Left lung (tissue), 4 donors: ENCODE measurements at regions not wholly inside any gene's neighbourhood (a gene's known extent, or its start where the extent isn't known, plus 50 kb on each side); places are given as distances from the start of the nearest gene placed in this dataset.

Experiments
- ATAC-seq: fragments of 200-7000 bp; cut with Tn5 transposase; one replicate; pipeline ENCODE4 v1.9.1; 2020; ENCODE audit warnings: moderate library complexity
- DNase-seq, 4 donors: peaks; one replicate each; pipeline ENCODE4 v3.0.0-alpha.2; 2013 to 2020
- H3K27ac ChIP-seq, 2 donors: fragments of 200-600 bp; sonication (generic) in 1 of 2; one replicate each; pipeline versions ENCODE4 v1.5.0 to v1.8.0; 2020 to 2021
- H3K27me3 ChIP-seq, 2 donors: fragments of 200-600 bp; sonication (generic) in 1 of 2; one replicate each; pipeline versions ENCODE4 v1.5.0 to v1.8.0; 2020 to 2021
- H3K36me3 ChIP-seq, 2 donors: fragments of 200-600 bp; sonication (generic) in 1 of 2; one replicate each; pipeline versions ENCODE4 v1.5.0 to v1.8.0; 2020 to 2021
- H3K4me1 ChIP-seq, 2 donors: fragments of 200-600 bp; one replicate each; pipeline ENCODE4 v1.8.0; 2021
- H3K4me3 ChIP-seq, 2 donors: fragments of 200-600 bp; sonication (generic) in 1 of 2; one replicate each; pipeline versions ENCODE4 v1.5.0 to v1.8.0; 2020 to 2021; ENCODE audit warnings: mild to moderate bottlenecking in 1 of 2
- H3K9me3 ChIP-seq, 2 donors: fragments of 200-600 bp; sonication (generic) in 1 of 2; one replicate each; pipeline versions ENCODE4 v1.5.0 to v1.8.0; 2020 to 2021
- CTCF ChIP-seq, 2 donors: fragments of 200-600 bp; sonication (generic) in 1 of 2; IDR thresholded peaks; one replicate each; pipeline versions ENCODE4 v1.5.0 to v1.8.0; 2021; ENCODE audit warnings: antibody characterized with exemption in 2 of 2
- intact Hi-C, 2 donors: fragments of 100-400 bp; cut with DNase I; formaldehyde crosslinking; loops; one replicate each; pipeline versions ENCODE4 v1.11.2 to v1.14.2; 2022
- donor health status: DM: no; HTN: yes; CAD: no.
- donor health status: DM: no; HTN: no; CAD: no.

DNA sequence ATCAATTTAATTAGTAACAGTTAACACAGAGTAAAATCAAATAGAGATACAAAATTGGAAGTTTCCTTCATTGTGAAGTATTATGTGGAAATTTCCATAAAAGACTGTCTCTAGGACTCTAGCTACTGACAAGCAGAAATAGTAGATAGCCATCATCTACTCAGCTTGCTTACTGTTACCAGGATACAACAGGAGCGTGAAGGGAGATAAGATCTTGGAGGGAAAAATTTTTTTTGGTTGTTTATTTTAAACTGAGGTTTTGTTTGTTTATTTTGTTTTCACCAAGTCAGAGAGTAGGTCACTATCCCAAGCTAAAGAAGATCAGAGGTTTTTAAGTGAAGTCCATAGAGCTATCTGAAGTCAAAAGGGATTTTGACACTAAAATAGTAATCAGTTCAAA lies 861.3 kb upstream of the MGAT4C start:
- H3K4me3 ChIP-seq: no peak overlapping the region
- H3K27ac ChIP-seq: no peak overlapping the region
- intact Hi-C loops: no loop called here
- H3K27me3 ChIP-seq: no peaks in the 10 kb centered on the region
- TF ChIP-seq CTCF (IDR thresholded peaks at IDR 0.05): no peak
- H3K9me3 ChIP-seq: peaks cover 0 to 5% of the 10 kb centered on the region in 2 donors
- DNase-seq (no peak), ATAC-seq (no peak)
- no peaks in the 10 kb centered on the region for H3K4me1 ChIP-seq
- H3K36me3 ChIP-seq: no peaks in the 10 kb centered on the region

GRCh38 chr12:87116780-87117179 lies 860.6 kb upstream of the MGAT4C start:
- no peak for DNase-seq
- no peak for ATAC-seq
- no peak overlapping the region for H3K4me3 ChIP-seq
- H3K27ac ChIP-seq: no peak overlapping the region
- no peaks in the 10 kb centered on the region for H3K27me3 ChIP-seq
- peaks cover 0 to 5% of the 10 kb centered on the region in 2 donors for H3K9me3 ChIP-seq
- no peaks in the 10 kb centered on the region for H3K4me1 ChIP-seq
- no peak for TF ChIP-seq CTCF (IDR thresholded peaks at IDR 0.05)
- no peaks in the 10 kb centered on the region for H3K36me3 ChIP-seq
- intact Hi-C loops: no loop called here

GRCh38 chr12:87112571-87113345 lies 856.6 kb upstream of the MGAT4C start:
- no peak for TF ChIP-seq CTCF (IDR thresholded peaks at IDR 0.05)
- ATAC-seq (no peak), DNase-seq (no peak)
- Histone ChIP-seq H3K36me3 (no peaks in the 10 kb centered on the region), H3K9me3 (no peaks in the 10 kb centered on the region), H3K4me1 (no peaks in the 10 kb centered on the region), H3K4me3 (no peak overlapping the region), H3K27ac (no peak overlapping the region), H3K27me3 (no peaks in the 10 kb centered on the region)
- intact Hi-C loops: no loop called here

- Histone ChIP-seq H3K4me1 (no peaks in the 10 kb centered on the region), H3K27me3 (no peaks in the 10 kb centered on the region), H3K4me3 (no peak overlapping the region), H3K9me3 (no peaks in the 10 kb centered on the region), H3K36me3 (no peaks in the 10 kb centered on the region), H3K27ac (no peak overlapping the region)
- no peak for ATAC-seq
- no peak for TF ChIP-seq CTCF (IDR thresholded peaks at IDR 0.05)
- DNase-seq: no peak
- intact Hi-C loops: no loop called here
These were observed 851.6 kb upstream of the MGAT4C start for GRCh38 chr12:87107766-87108165.

DNA sequence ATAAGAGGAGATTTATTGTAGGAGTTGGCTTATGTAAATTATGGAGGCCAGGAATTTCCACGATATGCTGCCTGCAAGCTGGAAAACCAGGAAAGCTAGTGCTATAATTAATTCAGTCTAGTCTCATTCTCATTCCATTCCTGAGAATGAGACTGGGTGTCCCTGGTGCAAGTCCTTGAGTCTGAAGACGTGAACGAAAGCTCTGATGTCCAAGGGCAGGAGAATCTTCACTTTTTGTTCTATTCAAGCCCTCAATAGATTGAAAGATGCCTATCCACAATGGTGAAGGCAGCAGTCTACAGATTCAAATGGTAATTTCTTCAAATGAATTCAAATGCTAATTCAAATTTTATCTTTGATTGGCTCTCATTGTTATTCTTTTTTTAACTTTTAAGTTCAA lies 851.1 kb upstream of the MGAT4C start:
- no peak overlapping the region for H3K27ac ChIP-seq
- no peaks in the 10 kb centered on the region for H3K27me3 ChIP-seq
- no peak for TF ChIP-seq CTCF (IDR thresholded peaks at IDR 0.05)
- DNase-seq (no peak), ATAC-seq (no peak)
- no peaks in the 10 kb centered on the region for H3K9me3 ChIP-seq
- intact Hi-C loops: no loop called here
- no peaks in the 10 kb centered on the region for H3K4me1 ChIP-seq
- no peaks in the 10 kb centered on the region for H3K36me3 ChIP-seq
- H3K4me3 ChIP-seq: no peak overlapping the region
